GM12873 (cell line): ENCODE measurements at regions not wholly inside any gene's neighbourhood (a gene's known extent, or its start where the extent isn't known, plus 50 kb on each side); places are given as distances from the start of the nearest gene placed in this dataset.

Experiments
- TF ChIP-seq, protein P1 (sequence below): IDR thresholded peaks from 2 replicates; pipeline ENCODE4 v1.5.1; 2012; ENCODE audit warnings: low read depth, mild to moderate bottlenecking, moderate library complexity, low read length, control low read depth; ENCODE audit not compliant: insufficient read depth; ENCODE audit errors: missing control alignments

DNA sequence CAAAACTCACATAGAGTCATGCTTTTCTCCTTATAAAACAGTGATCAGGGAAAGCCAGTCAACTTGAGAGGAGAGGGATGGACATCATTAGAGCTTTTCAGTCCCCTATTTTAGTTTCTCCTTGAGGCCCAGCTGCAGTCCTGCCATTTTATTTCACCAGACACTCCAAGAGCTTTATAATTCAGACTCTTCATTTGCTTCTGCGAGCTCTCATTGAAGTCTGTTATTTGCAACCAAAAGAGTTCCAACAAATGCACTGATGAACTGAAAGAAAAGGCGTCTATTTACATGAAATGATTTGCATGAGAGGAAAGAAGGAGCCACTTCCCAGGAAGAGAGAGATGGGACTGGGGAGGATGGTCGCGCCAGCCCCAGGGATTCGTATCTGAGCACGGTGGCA, 86.8 kb downstream of the NDUFA12 start:
- TF ChIP-seq, protein P1, sequence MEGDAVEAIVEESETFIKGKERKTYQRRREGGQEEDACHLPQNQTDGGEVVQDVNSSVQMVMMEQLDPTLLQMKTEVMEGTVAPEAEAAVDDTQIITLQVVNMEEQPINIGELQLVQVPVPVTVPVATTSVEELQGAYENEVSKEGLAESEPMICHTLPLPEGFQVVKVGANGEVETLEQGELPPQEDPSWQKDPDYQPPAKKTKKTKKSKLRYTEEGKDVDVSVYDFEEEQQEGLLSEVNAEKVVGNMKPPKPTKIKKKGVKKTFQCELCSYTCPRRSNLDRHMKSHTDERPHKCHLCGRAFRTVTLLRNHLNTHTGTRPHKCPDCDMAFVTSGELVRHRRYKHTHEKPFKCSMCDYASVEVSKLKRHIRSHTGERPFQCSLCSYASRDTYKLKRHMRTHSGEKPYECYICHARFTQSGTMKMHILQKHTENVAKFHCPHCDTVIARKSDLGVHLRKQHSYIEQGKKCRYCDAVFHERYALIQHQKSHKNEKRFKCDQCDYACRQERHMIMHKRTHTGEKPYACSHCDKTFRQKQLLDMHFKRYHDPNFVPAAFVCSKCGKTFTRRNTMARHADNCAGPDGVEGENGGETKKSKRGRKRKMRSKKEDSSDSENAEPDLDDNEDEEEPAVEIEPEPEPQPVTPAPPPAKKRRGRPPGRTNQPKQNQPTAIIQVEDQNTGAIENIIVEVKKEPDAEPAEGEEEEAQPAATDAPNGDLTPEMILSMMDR = no peak

DNA sequence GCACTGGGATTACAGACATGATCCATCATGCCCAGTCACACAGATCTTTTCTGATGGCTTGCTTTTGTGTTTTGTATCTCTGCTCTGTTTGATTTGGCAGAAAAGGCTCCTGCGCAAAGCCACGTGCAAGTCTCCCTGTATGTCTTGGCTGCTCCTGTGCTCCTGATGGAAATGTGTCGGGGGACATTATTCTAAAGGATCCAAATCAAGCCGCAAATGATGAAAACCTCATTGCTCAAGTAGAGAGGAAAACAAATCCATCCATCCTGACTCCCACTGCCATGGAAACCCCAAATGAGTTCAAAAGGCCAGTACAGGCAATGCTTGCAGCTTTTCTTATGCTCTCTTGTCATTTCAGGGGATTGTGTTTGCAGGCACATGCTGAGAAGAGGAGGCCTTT, 93.8 kb downstream of the NDUFA12 start:
- TF ChIP-seq, protein P1 = no peak

DNA sequence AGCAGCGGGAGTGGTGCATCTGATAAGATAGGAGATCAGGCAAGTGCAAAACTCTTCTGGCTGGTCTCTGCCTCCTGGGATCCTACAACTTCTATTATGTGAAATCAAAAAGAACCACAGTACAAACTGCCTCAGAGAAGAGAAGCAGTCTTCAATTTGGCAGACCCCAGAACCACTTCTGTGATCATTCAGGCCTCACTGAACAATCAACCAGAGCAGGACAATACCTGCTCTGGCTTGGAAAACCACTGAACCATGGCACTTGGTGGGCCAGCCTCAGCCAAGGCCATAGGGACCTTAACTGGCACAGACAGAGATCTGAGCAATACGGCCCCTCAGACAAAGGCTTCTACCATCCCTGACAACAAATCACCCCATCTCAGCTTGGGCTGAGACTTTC, 103.0 kb downstream of the NDUFA12 start:
- TF ChIP-seq, protein P1 = no peak

DNA sequence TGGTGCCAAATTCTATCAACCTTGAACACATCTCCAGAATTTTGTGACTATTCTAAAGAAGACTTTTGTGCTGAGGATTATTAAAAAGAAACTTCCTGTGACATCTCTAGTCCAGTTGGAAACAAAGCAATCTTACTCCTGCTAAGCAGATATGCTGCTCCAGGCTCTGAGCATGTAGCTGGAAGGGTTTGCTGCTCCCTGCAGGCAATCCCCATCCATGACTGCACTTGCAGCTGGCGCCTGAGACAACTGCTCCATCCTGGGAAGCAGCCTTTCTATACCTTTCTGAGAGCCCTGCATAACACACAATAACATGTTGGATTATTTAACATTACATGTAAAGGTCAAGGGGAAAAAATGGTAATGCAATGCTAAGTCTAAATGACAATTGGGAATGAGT, 105.1 kb downstream of the NDUFA12 start:
- TF ChIP-seq, protein P1 = peak; percentile 36

DNA sequence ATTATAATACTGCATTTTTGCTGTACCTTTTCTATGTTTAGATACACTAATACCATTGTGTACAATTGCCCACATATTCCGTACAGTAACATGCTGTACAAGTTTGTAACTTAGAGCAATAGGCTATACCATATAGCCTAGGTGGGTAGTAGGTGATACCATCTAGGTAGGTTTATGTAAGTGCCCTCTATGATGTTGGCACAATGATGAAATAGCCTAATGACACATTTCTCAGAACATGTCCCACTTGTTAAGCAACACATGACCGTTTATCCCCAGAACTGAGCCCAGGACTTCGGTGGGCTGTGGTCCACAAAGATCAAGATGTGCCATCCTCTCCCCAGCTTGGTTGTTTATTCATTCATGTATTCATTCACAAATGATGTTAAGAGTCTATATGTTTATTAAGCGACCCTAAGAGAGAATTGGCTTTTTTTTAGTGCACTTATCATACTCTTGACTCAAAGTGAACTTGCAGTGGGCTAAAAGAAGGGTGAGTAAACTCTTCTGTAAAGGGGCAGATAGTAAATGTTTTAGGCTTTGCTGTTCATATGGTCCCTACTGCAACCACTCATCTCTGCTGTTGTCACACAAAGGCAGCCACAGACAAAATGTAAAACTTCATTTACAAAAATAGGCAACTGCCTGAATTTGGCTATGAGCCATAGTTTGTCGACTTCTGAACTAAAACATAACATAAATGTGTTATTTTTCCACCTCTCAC, 110.8 kb downstream of the NDUFA12 start:
- TF ChIP-seq, protein P1 = no peak

DNA sequence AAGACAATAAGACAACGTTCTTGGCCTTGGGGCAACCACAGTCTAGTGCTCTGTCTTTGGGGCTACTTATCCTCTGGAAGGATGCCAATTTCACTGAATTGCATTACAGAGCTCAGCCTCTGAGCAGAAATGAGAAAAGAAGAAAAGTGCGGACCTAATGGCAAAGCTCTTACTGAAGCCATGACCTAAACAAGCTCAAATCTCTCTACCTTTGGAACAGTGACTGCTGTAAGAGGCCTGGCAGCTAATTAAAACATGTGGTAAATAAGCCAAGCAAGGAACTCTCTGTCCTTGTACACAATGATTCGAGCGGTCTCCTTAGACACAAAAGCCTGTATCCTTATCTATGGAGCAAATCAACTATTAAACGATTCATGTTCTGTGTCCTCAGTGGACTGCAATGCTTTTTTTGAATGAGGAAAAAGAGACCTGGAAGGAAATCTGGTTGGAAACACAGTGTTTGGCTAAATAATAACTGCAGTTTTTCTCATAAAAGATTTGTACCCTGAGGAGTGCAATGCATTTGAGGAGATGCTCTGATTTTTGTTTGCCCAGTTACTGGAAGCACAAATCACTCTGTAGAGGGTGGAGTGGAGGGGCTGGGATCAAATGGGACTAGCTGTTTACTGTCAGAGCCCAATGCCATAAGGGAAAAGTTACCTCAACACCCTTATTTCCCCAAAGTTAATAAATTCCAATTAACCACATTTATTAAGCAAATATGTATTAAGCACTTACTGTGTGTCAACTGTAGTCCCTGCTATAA, 113.9 kb downstream of the NDUFA12 start:
- TF ChIP-seq, protein P1 = no peak

DNA sequence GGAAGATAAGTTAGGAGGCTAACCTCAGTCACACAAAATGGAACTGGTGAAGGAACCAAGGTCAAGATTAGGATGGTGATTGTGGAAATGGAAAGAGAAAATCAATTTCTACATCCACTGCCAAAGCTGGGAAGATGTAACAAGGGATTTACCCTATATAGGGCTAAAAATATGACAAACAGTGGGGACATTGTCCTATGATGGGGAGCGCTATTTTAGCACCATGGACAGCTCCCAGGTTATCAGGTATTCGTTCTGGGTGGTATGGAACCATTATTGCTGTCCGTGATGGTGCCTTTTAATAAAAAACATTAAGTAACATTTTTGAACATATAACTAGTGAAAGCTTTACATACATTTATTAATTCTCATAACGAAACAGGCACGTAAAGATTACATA, 124.0 kb downstream of the NDUFA12 start:
- TF ChIP-seq, protein P1 = no peak
